NCI-H1105 (cell line): ENCODE measurements at regions not wholly inside any gene's neighbourhood (a gene's known extent, or its start where the extent isn't known, plus 50 kb on each side); places are given as distances from the start of the nearest gene placed in this dataset.

Experiments used
- DNase-seq: peaks from one replicate; lab custom pipeline; 2025; lab: John Stamatoyannopoulos, UW

DNA sequence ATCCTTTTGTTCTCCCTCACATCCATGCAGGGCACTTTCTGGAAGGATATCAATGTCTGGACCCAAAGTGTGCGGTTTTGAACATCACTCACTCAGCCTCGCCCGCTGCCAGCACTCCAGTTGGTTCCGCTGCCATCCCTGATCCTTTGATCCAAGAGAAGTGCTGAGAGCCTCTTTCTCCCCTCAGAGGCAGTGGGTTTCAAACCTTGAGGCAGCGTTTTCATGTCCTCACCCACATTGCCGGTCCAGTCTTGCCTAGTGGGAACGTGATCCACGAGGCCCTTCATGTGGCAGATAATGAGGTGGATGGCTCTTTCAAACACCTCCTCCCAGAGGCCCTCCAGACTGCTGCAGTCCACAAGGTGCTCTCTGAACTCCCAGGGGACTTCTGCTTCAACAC is 122.2 kb downstream of the ACTL8 start:
- DNase-seq = no peak

DNA sequence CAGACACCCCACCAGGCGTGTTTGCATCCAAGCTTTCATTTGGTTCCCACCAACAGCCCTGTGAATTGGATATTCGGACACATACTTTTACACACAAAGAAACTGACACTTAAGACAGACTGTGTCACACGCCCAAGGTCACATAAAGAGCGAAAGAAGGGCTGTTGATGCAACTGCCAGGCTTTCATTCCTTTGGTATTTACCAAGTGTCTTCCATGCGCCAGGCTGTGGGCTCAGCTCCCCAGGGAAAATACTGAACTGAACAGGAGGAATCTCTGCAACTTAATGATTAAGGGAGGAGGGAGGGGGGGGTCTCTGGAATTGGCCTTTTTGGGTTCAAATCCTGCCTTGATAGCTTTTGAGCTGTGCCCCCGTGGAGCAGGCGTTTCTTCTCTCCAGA is 122.8 kb downstream of the ACTL8 start:
- no peak for DNase-seq

GRCh38 chr1:17878837-17879236 is 123.7 kb downstream of the ACTL8 start:
- no peak for DNase-seq

- no peak for DNase-seq
Observed at GRCh38 chr1:17880449-17880848, 125.3 kb downstream of the ACTL8 start.

DNA sequence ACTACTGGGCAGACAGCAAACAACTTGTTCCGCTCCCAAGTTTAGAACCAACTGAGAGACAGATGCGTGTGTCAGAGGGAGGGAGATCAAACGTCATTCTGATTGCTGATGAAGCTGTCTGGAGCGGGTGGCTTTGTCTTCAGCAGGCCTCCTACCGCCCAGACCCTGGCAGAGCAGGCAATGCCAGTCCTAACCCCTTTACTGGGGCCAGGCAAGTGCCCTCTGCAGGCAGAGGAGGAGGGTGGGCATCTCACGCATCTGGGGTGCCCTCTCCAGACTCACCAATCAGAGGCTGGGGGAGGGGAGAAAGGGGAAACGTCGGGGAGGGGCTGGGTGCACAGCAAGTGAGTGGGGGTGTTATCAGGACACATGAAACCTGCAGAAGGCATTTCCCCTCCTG is 126.6 kb downstream of the ACTL8 start:
- no peak for DNase-seq

DNA sequence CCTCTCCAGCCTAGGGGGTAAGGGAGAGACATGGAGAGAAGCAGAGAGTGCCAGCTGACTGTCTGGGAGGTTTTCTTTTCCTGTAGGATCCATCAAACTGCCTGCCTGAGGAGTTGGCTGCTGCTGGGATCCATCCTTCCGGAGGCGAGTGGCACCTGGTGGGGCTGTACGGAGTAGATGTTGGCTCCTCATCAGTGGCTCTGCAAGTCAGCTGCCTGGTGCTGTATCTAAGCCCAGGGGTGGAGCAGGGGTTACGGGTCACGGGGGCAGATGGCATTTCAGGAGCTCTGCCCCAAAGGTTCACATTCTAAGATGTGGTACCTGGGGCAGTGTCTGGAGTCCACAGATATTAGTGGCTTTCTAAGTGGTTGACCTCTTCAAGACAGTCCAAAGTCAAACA is 128.0 kb downstream of the ACTL8 start:
- DNase-seq = no peak

DNA sequence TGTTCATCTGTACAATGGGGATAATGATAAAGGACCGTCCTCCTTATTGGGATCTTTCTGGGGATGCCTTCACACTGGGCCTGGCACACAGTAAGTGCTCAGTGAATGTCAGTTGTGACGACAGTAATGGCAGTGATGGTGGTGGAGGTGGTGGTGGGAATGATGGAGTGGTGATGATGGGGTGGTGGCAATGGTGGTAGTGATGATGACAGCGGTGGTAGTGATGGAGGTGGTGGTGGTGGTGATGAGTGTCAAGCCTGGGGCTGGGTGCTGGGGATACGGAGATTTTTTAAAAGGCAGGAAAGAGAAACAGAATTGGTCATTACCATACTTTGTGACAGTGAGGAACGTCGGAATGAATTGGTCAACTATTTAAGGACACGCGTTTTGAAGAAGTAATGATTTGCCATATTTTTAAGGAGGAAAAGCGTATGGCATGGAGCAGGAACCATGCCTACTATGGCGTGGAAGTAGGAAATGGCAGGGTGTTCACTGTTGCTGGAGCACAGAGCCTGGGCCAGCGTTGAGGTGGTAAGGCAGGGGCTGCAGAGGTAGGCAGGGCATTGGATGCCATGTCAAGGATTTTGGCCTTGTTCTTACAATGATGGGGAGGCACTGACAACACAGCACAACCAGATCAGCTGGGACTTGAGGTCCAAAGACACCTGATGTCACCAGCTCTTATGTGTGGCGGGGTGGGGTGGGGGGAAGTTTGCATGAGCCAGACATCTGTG is 128.7 kb downstream of the ACTL8 start:
- no peak for DNase-seq

- DNase-seq = no peak
Observed at GRCh38 chr1:17885663-17886320, 130.7 kb downstream of the ACTL8 start.

GRCh38 chr1:17886386-17886785 is 131.3 kb downstream of the ACTL8 start:
- no peak for DNase-seq

GRCh38 chr1:17886838-17887441 is 131.8 kb downstream of the ACTL8 start:
- DNase-seq = no peak

- DNase-seq = peak; percentile 93
Observed at GRCh38 chr1:17887661-17888371, 132.7 kb downstream of the ACTL8 start.

DNA sequence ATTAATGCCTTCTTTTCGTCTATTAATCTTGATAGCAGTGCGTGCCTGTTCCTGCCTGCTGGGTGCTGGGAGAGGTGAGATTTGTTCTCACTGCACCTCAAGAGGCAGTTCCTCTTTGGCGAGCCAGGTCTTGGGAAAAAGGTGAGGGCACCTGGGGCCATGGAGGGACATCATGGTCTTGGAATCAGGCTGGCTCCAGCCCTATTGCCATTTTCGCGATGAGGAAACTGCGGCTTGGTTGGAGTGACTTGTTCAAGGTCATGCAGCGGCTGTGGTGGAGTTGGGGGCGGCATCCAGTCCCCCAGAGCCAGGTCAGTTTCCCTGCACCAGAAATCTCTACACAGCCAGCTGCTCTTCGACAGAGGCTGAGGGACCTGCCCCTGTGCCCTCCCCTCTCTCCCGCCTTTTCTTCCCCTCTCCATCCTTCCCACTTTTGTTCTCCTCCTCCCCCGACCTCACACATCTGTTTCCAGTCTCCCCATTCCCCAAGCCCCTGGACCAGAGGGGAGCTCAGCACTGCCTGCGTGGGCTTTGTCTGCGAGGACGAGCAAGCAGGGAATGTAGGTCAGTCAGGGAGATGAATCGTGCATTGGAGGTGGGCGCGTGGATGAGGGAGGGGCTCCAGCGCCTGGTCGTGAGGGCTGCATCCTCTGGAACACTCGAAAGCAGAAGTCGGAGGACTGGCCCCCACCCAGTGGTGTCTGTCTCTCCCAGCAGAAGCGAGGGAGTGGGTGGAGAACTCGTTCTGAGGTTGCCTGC is 135.1 kb downstream of the ACTL8 start:
- no peak for DNase-seq

GRCh38 chr1:17890815-17891191 is 135.7 kb downstream of the ACTL8 start:
- no peak for DNase-seq

DNA sequence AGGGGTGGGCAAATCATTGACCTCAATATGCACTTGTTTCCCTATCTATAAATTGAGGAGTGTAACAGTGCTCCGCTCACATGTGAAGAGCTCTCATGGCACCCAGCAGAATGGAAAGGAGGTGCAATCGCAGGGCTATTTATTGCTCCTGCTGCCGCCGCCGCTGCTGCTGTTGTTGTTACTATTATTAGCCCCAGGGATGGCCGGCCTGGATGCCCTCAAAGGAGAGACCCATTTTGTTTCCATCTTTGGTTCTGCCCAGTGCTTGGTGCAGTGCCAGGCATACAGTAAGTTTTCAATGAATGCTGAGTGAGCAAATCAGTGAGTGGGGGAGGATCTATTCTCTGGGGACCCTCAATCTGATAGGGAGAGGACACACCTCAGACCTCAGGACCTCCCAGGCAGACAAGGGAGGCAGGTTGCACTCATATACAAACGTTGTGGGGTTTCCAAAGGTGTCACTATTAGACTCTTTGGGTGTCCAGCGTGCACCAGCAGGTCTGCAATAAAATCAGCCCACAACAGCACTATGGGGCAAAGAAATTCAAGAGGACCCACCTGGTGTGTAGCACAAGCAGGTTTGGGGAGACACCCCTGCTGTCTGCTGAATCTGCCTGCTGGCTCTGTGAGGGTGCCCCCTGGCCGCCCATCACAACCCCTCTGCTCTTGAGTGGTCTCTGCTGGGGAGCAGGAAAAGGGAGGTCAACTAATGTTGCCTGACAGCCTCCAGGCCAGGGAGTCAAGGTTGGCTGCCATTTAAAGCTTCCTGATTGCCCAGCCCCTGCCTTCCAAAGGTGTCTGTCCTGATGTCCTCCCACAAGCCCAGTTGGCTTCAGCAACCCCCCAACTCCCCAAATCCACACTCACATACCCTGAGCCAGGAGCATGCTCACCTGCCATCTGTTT is 136.3 kb downstream of the ACTL8 start:
- no peak for DNase-seq

DNA sequence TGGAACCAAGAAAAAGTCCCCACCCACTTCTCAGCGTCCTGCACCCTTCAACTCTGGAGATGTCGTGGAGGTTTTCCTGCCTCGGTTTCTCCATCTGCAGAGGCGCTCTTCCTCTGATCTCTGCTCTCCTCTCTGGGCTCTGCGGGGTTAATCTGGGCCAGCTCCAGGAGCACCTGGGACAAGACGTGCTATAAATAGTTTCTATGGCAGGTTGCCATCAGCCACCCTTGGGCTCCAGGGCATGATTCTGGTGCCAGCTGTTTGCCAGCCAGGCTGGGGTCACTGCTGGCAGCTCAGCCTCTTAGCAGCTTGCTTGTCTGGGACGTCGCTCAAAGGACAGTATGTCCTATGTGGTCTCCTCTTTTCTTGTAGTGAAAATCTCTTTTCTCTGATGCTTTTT is 137.1 kb downstream of the ACTL8 start:
- DNase-seq = peak; percentile 87

DNA sequence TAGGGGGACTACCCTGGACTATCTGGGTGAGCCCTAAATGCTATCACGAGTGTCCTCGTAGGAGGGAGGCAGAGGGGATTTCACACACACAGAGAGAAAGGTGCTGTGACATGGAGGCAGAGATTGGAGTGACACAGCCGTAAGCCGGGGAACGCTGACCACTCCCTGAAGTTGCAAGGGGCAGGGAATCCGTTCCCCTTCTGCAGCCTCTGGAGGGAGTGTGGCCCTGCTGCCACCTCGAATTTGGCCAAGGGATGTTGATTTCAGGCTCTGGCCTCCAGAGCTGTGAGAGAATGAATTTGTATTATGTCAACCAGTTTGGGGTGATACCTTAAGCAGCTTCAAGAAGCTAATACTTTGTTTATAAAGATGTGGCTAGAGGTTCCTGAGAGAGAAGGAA is 137.7 kb downstream of the ACTL8 start:
- DNase-seq = no peak

GRCh38 chr1:17893891-17894631 is 138.9 kb downstream of the ACTL8 start:
- DNase-seq = no peak

DNA sequence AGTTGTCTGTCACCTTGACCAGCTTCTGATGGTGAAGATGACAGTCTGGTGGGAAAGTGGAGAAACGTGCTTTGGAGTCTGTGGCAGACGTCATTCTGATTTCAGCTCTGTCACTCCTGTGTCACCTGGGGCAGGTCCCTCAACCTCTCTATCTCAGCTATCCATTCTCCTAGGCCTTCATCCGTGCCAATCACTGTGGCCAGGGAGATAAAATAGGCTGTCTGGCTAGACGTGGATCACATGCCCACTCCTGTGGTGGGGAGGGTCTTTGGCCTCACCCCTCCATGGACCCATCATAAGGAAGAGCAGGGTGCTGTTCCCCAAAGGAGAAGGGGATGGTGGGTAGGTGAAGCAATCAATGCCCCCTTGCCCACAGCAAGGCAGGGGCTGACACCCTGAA is 140.3 kb downstream of the ACTL8 start:
- DNase-seq = no peak

GRCh38 chr1:17895986-17896385 is 140.9 kb downstream of the ACTL8 start:
- DNase-seq = no peak

GRCh38 chr1:17903386-17903785 is 148.3 kb downstream of the ACTL8 start:
- no peak for DNase-seq
